WTC11 (cell line): ENCODE measurements at regions not wholly inside any gene's neighbourhood (a gene's known extent, or its start where the extent isn't known, plus 50 kb on each side); places are given as distances from the start of the nearest gene placed in this dataset.

Experiments
- ATAC-seq: fragments of 200-7000 bp; cut with Tn5 transposase; 2 replicates; pipeline ENCODE4 v1.10.0; 2021; ENCODE audit warnings: mild to moderate bottlenecking, moderate library complexity
- CTCF ChIA-PET: fragments of 300-600 bp; sonication (Branson Sonifier 250); formaldehyde crosslinking; loops from one replicate; lab custom pipeline; 2021; ENCODE audit warnings: antibody characterized with exemption; lab: Charles Lee
- POLR2A ChIA-PET: fragments of 350-600 bp; sonication (Branson Sonifier 250); formaldehyde crosslinking; loops from one replicate; lab custom pipeline; 2021; ENCODE audit warnings: antibody characterized with exemption; lab: Charles Lee
- DNase-seq: peaks from one replicate; pipeline ENCODE4 v3.0.0; 2021; ENCODE audit warnings: low spot score
- H3K27ac Mint-ChIP-seq: 2 replicates; pipeline ENCODE4 v1.8.0; 2021; ENCODE audit warnings: mixed read lengths
- H3K27me3 Mint-ChIP-seq: 2 replicates; pipeline ENCODE4 v1.8.0; 2021; ENCODE audit warnings: low read depth, mild to moderate bottlenecking, moderate library complexity, mixed read lengths
- H3K36me3 Mint-ChIP-seq: 2 replicates; pipeline ENCODE4 v1.8.0; 2021; ENCODE audit warnings: mixed read lengths
- H3K4me1 Mint-ChIP-seq: 2 replicates; pipeline ENCODE4 v1.8.0; 2022; ENCODE audit warnings: mixed read lengths
- H3K4me3 Mint-ChIP-seq: 2 replicates; pipeline ENCODE4 v1.8.0; 2021; ENCODE audit warnings: mild to moderate bottlenecking, moderate library complexity, mixed read lengths
- H3K9me3 Mint-ChIP-seq: 2 replicates; pipeline ENCODE4 v1.8.0; 2021; ENCODE audit warnings: mixed read lengths
- ARID4B ChIP-seq: sonication (generic); formaldehyde crosslinking; IDR thresholded peaks from 2 replicates; pipeline ENCODE4 v1.8.0; 2023; ENCODE audit warnings: missing genetic modification reagents, mild to moderate bottlenecking, borderline replicate concordance
- ATF1 ChIP-seq: sonication (generic); formaldehyde crosslinking; IDR thresholded peaks from 2 replicates; pipeline ENCODE4 v1.8.1; 2023; ENCODE audit warnings: mild to moderate bottlenecking, moderate library complexity, missing genetic modification reagents
- ATF3 ChIP-seq: sonication (generic); formaldehyde crosslinking; conservative IDR thresholded peaks from 2 replicates; pipeline ENCODE4 v1.8.1; 2022; ENCODE audit warnings: mild to moderate bottlenecking, missing genetic modification reagents
- CTCF ChIP-seq: fragments of 200-600 bp; IDR thresholded peaks from 2 replicates; pipeline ENCODE4 v1.8.0; 2022; ENCODE audit warnings: antibody characterized with exemption
- E2F1 ChIP-seq: sonication (generic); formaldehyde crosslinking; IDR thresholded peaks from 2 replicates; pipeline ENCODE4 v1.8.0; 2022; ENCODE audit warnings: mild to moderate bottlenecking, missing genetic modification reagents
- E2F4 ChIP-seq: sonication (generic); formaldehyde crosslinking; IDR thresholded peaks from 2 replicates; pipeline ENCODE4 v1.8.1; 2022; ENCODE audit warnings: low read depth, mild to moderate bottlenecking, moderate library complexity, missing genetic modification reagents, borderline replicate concordance
- ETV6 ChIP-seq: sonication (generic); formaldehyde crosslinking; IDR thresholded peaks from 2 replicates; pipeline ENCODE4 v1.8.1; 2022; ENCODE audit warnings: mild to moderate bottlenecking, missing genetic modification reagents
- FOXK1 ChIP-seq: sonication (generic); formaldehyde crosslinking; IDR thresholded peaks from 2 replicates; pipeline ENCODE4 v1.8.0; 2022; ENCODE audit warnings: mild to moderate bottlenecking, moderate library complexity, missing genetic modification reagents
- MAX ChIP-seq: sonication (generic); formaldehyde crosslinking; IDR thresholded peaks from 2 replicates; pipeline ENCODE4 v1.8.0; 2022; ENCODE audit warnings: mild to moderate bottlenecking, missing genetic modification reagents
- NR2C2 ChIP-seq: sonication (generic); formaldehyde crosslinking; IDR thresholded peaks from 2 replicates; pipeline ENCODE4 v1.8.0; 2022; ENCODE audit warnings: mild to moderate bottlenecking, missing genetic modification reagents
- PREB ChIP-seq: sonication (generic); formaldehyde crosslinking; IDR thresholded peaks from 2 replicates; pipeline ENCODE4 v1.8.1; 2022; ENCODE audit warnings: mild to moderate bottlenecking, missing genetic modification reagents, moderate library complexity, borderline replicate concordance
- SOX15 ChIP-seq: fragments of 250-450 bp; sonication (Bioruptor Pico); IDR thresholded peaks from 2 replicates; pipeline ENCODE4 v1.9.0; 2021; ENCODE audit warnings: mild to moderate bottlenecking
- TEAD1 ChIP-seq: sonication (generic); formaldehyde crosslinking; IDR thresholded peaks from 2 replicates; pipeline ENCODE4 v1.8.0; 2022; ENCODE audit warnings: mild to moderate bottlenecking, missing genetic modification reagents
- TP53 ChIP-seq: sonication (generic); formaldehyde crosslinking; IDR thresholded peaks from 2 replicates; pipeline ENCODE4 v1.8.1; 2023; ENCODE audit warnings: mild to moderate bottlenecking, missing genetic modification reagents
- ZBTB21 ChIP-seq: sonication (generic); formaldehyde crosslinking; IDR thresholded peaks from 2 replicates; pipeline ENCODE4 v1.8.1; 2023; ENCODE audit warnings: mild to moderate bottlenecking, missing genetic modification reagents, borderline replicate concordance
- ZNF281 ChIP-seq: sonication (generic); formaldehyde crosslinking; IDR thresholded peaks from 2 replicates; pipeline ENCODE4 v1.8.0; 2023; ENCODE audit warnings: mild to moderate bottlenecking, missing genetic modification reagents
- ZNF425 ChIP-seq: fragments of 250-450 bp; sonication (Bioruptor Pico); conservative IDR thresholded peaks from 2 replicates; pipeline ENCODE4 v1.9.0; 2021; ENCODE audit warnings: mild to moderate bottlenecking

GRCh38 chr10:56902554-56902953 lies 541.5 kb upstream of the ZWINT start:
- Mint-ChIP-seq H3K9me3 (no peaks in the 10 kb centered on the region), H3K36me3 (no peaks in the 10 kb centered on the region), H3K4me3 (no peak overlapping the region), H3K4me1 (no peaks in the 10 kb centered on the region), H3K27ac (no peak overlapping the region), H3K27me3 (no peaks in the 10 kb centered on the region)
- TF ChIP-seq CTCF (no peak), TEAD1 (CRISPR knock-in tag) (no peak), SOX15 (no peak), ETV6 (CRISPR knock-in tag) (no peak), PREB (CRISPR knock-in tag) (no peak), ATF1 (CRISPR knock-in tag) (no peak)
- ChIA-PET POLR2A (no interaction called here), CTCF (no interaction called here)
- DNase-seq, result no peak
- ATAC-seq, result no peak

- Mint-ChIP-seq H3K4me3 (no peak overlapping the region), H3K27ac (no peak overlapping the region), H3K4me1 (no peaks in the 10 kb centered on the region), H3K9me3 (peaks cover 3% of the 10 kb centered on the region), H3K36me3 (no peaks in the 10 kb centered on the region), H3K27me3 (no peaks in the 10 kb centered on the region)
- CTCF ChIA-PET, result no interaction called here
- POLR2A ChIA-PET, result no interaction called here
- ATAC-seq (no peak), DNase-seq (no peak)
- TF ChIP-seq E2F1 (CRISPR knock-in tag) (no peak), ARID4B (CRISPR knock-in tag) (no peak), TP53 (CRISPR knock-in tag) (no peak)
Measured at GRCh38 chr10:56895306-56895705, 534.2 kb upstream of the ZWINT start.

GRCh38 chr10:56881218-56881617 lies 520.2 kb upstream of the ZWINT start:
- Mint-ChIP-seq H3K4me3 (no peak overlapping the region), H3K36me3 (no peaks in the 10 kb centered on the region), H3K4me1 (peaks cover 6% of the 10 kb centered on the region; the same call in 1 of the 2 replicates), H3K27ac (no peak overlapping the region), H3K9me3 (peaks cover 7% of the 10 kb centered on the region), H3K27me3 (no peaks in the 10 kb centered on the region)
- DNase-seq (no peak), ATAC-seq (no peak)
- ChIA-PET CTCF (no interaction called here), POLR2A (no interaction called here)
- no peak for TF ChIP-seq ZNF281 (CRISPR knock-in tag)
- TF ChIP-seq FOXK1 (CRISPR knock-in tag), result no peak
- no peak for TF ChIP-seq ZBTB21 (CRISPR knock-in tag)
- TF ChIP-seq NR2C2 (CRISPR knock-in tag), result no peak
- TF ChIP-seq TEAD1 (CRISPR knock-in tag), result no peak
- no peak for TF ChIP-seq E2F4 (CRISPR knock-in tag)
- no peak for TF ChIP-seq ZNF425 (CRISPR knock-in tag)
- no peak for TF ChIP-seq MAX (CRISPR knock-in tag)
- TF ChIP-seq ATF3 (CRISPR knock-in tag), result no peak
